T-cell (primary cell): ENCODE measurements at regions not wholly inside any gene's neighbourhood (a gene's known extent, or its start where the extent isn't known, plus 50 kb on each side); places are given as distances from the start of the nearest gene placed in this dataset.

Experiments
- ATAC-seq, 4 experiments: fragments of 200-7000 bp in 3 of 4; fragments of 150-1000 bp in 1 of 4; cut with Tn5 transposase; replicated peaks in 1 of 4; 1 replicate in 3 of 4; 2 replicates in 1 of 4; pipeline ENCODE4 v1.10.0; 2021; ENCODE audit warnings: moderate library complexity in 3 of 4, mild to moderate bottlenecking in 2 of 4, moderate number of reproducible peaks in 1 of 4
- CTCF ChIA-PET, 2 donors: fragments of 300-600 bp; sonication (Branson Sonifier 250); formaldehyde crosslinking; loops; one replicate each; lab custom pipeline; 2022; ENCODE audit warnings: antibody characterized with exemption in 2 of 2; lab: Charles Lee
- POLR2A ChIA-PET, 2 donors: fragments of 300-600 bp; sonication (Branson Sonifier 250); formaldehyde crosslinking; loops; one replicate each; lab custom pipeline; 2022; ENCODE audit warnings: antibody characterized with exemption in 2 of 2; lab: Charles Lee
- DNase-seq, 35 experiments: peaks; one replicate each; pipeline versions ENCODE4 v3.0.0 to v3.0.0-alpha.2; 2013 to 2023
- H3K27ac ChIP-seq: one replicate; pipeline ENCODE4 v1.5.1; 2013; ENCODE audit warnings: low read length
- H3K27me3 ChIP-seq, 2 experiments: replicated peaks in 1 of 2; 1 replicate in 1 of 2; 2 replicates in 1 of 2; pipeline versions ENCODE4 v1.6.1 to v1.7.0; 2013; ENCODE audit warnings: low read length in 1 of 2, mixed read lengths in 1 of 2; ENCODE audit not compliant: control insufficient read depth in 2 of 2, insufficient read depth in 2 of 2; ENCODE audit errors: extremely low read depth in 1 of 2
- H3K36me3 ChIP-seq, 2 donors: 1 replicate in 1 of 2; 2 replicates in 1 of 2; pipeline versions ENCODE4 v1.6.1 to v1.7.0; 2013; ENCODE audit warnings: low read length in 1 of 2; ENCODE audit not compliant: control insufficient read depth in 2 of 2, insufficient read depth in 1 of 2; ENCODE audit errors: extremely low read depth in 1 of 2
- H3K4me1 ChIP-seq, 2 experiments: 1 replicate in 1 of 2; 2 replicates in 1 of 2; pipeline versions ENCODE4 v1.6.1 to v1.7.0; 2013; ENCODE audit warnings: low read length in 2 of 2, mixed read lengths in 1 of 2; ENCODE audit not compliant: insufficient read depth in 2 of 2, control insufficient read depth in 1 of 2; ENCODE audit errors: extremely low read depth in 1 of 2
- H3K4me3 ChIP-seq, 2 donors: 1 replicate in 1 of 2; 2 replicates in 1 of 2; pipeline versions ENCODE4 v1.5.1 to v1.7.0; 2013; ENCODE audit warnings: mild to moderate bottlenecking in 2 of 2, low read length in 1 of 2, moderate library complexity in 1 of 2; ENCODE audit not compliant: control insufficient read depth in 1 of 2; ENCODE audit errors: extremely low read depth in 1 of 2
- H3K9me3 ChIP-seq: 2 replicates; pipeline ENCODE4 v1.7.0; 2013
- H3K27ac Mint-ChIP-seq, 2 donors: one replicate each; pipeline ENCODE4 v1.8.0; 2020 to 2021; ENCODE audit warnings: mild to moderate bottlenecking in 2 of 2, mixed read lengths in 2 of 2
- H3K27me3 Mint-ChIP-seq, 2 donors: one replicate each; pipeline ENCODE4 v1.8.0; 2021 to 2022; ENCODE audit warnings: mixed read lengths in 2 of 2
- H3K36me3 Mint-ChIP-seq: one replicate; pipeline ENCODE4 v1.8.0; 2021; ENCODE audit warnings: mixed read lengths
- H3K4me1 Mint-ChIP-seq, 3 donors: one replicate each; pipeline ENCODE4 v1.8.0; 2020 to 2022; ENCODE audit warnings: mixed read lengths in 3 of 3, mild to moderate bottlenecking in 1 of 3
- H3K4me3 Mint-ChIP-seq, 3 donors: one replicate each; pipeline ENCODE4 v1.8.0; 2020 to 2022; ENCODE audit warnings: mild to moderate bottlenecking in 3 of 3, mixed read lengths in 3 of 3, moderate library complexity in 3 of 3
- H3K9me3 Mint-ChIP-seq, 3 donors: one replicate each; pipeline ENCODE4 v1.8.0; 2020 to 2022; ENCODE audit warnings: mixed read lengths in 3 of 3
- WGBS: methylation state at CpG from one replicate; pipeline ENCODE4 v1.1.5; 2013; ENCODE audit warnings: missing lambda C conversion rate; ENCODE audit not compliant: insufficient coverage; 5-methylcytosine and 5-hydroxymethylcytosine counted together

DNA sequence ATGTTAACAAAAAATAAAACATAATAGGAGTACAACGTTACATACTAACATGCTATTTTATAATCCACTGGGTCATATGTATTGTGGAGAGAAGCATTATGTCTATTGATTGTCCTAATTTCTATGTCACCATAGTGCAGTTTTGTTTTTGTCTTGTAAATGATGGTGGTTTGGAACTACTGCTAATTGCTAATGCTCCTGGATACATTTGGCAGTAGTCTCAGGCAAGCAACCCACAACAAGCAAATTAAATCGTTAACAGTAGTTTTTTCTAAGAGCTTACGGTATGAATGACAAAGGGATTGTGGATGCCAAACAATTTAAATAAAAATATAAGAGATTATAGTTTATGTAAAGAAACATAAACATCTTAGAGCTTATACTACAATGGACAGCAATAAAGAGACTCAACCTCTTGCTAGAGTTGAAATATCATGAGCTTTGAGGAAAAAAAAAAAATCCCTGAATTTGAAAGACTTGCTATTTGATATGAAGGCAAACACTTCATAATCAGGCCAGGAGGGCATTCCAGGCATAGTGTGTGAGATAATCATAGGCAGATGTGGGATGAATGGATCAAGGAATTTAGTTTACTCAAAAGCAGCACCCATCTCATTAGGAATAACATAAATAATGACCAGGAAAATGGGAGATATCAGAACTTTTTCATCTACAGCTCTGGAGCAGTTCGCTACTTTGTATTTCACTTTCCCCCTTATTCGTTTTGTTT lies 181.3 kb downstream of the CCDC59 start:
- CTCF ChIA-PET, result no interaction called here
- WGBS, result no CpG with 5 or more reads among the region's 5 CpGs

GRCh38 chr12:82176026-82176425 lies 182.2 kb downstream of the CCDC59 start:
- H3K27ac Mint-ChIP-seq, result no peak overlapping the region
- no peaks in the 10 kb centered on the region for H3K36me3 ChIP-seq
- H3K27ac ChIP-seq, result no peak overlapping the region
- H3K4me3 ChIP-seq, result no peak overlapping the region
- CTCF ChIA-PET, result no interaction called here
- no peaks in the 10 kb centered on the region for H3K4me1 Mint-ChIP-seq
- ATAC-seq (no peak), DNase-seq (no peak)
- no CpG with 5 or more reads among the region's 4 CpGs for WGBS
- no peaks in the 10 kb centered on the region for H3K27me3 Mint-ChIP-seq
- POLR2A ChIA-PET, result no interaction called here
- no peaks in the 10 kb centered on the region for H3K9me3 ChIP-seq
- H3K4me1 ChIP-seq, result no peaks in the 10 kb centered on the region
- H3K36me3 Mint-ChIP-seq, result no peaks in the 10 kb centered on the region
- H3K4me3 Mint-ChIP-seq, result no peak overlapping the region
- no peaks in the 10 kb centered on the region for H3K9me3 Mint-ChIP-seq
- H3K27me3 ChIP-seq, result no peaks in the 10 kb centered on the region

More for the DNA sequence above, 181.3 kb downstream of the CCDC59 start:
- Histone ChIP-seq H3K36me3 (no peaks in the 10 kb centered on the region), H3K27ac (no peak overlapping the region), H3K4me1 (no peaks in the 10 kb centered on the region), H3K9me3 (no peaks in the 10 kb centered on the region), H3K4me3 (no peak overlapping the region), H3K27me3 (no peaks in the 10 kb centered on the region)
- Mint-ChIP-seq H3K27ac (no peak overlapping the region), H3K9me3 (no peaks in the 10 kb centered on the region), H3K36me3 (no peaks in the 10 kb centered on the region), H3K4me1 (no peaks in the 10 kb centered on the region), H3K27me3 (no peaks in the 10 kb centered on the region), H3K4me3 (no peak overlapping the region)
- ATAC-seq (no peak), DNase-seq (no peak)
- POLR2A ChIA-PET, result no interaction called here

DNA sequence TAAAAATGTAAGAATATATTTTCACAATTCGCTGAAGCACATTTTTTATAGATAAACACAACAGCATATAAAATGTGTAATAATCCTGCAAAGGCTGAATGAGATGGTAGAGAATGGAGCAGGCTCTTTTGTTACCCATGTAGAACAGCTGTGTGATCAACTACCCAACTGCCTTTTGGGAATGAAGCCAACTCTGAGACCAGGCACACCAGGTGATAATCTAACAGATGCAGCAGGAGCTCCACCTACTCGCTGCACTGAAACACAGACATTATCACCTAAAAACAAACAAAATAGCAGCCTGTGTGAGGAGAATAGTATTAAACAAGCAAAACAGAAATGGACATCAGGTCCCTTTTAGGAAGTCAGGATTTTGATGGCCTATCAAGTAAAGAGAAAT lies 183.3 kb downstream of the CCDC59 start:
- Mint-ChIP-seq H3K27ac (no peak overlapping the region), H3K36me3 (no peaks in the 10 kb centered on the region), H3K4me3 (no peak overlapping the region), H3K9me3 (peaks cover 0 to under 1% (median 0%) of the 10 kb centered on the region in 3 donors), H3K4me1 (no peaks in the 10 kb centered on the region), H3K27me3 (no peaks in the 10 kb centered on the region)
- WGBS, result no CpG with 5 or more reads among the region's 2 CpGs
- Histone ChIP-seq H3K9me3 (no peaks in the 10 kb centered on the region), H3K4me1 (no peaks in the 10 kb centered on the region), H3K27ac (no peak overlapping the region), H3K27me3 (no peaks in the 10 kb centered on the region), H3K36me3 (no peaks in the 10 kb centered on the region), H3K4me3 (no peak overlapping the region)
- ChIA-PET POLR2A (no interaction called here), CTCF (no interaction called here)
- DNase-seq (no peak), ATAC-seq (no peak)

GRCh38 chr12:82174383-82174782 lies 183.8 kb downstream of the CCDC59 start:
- ChIA-PET POLR2A (no interaction called here), CTCF (no interaction called here)
- H3K27ac Mint-ChIP-seq, result no peak overlapping the region
- H3K4me1 Mint-ChIP-seq, result no peaks in the 10 kb centered on the region
- Histone ChIP-seq H3K36me3 (no peaks in the 10 kb centered on the region), H3K27ac (no peak overlapping the region), H3K27me3 (no peaks in the 10 kb centered on the region), H3K4me1 (no peaks in the 10 kb centered on the region), H3K4me3 (no peak overlapping the region), H3K9me3 (no peaks in the 10 kb centered on the region)
- H3K4me3 Mint-ChIP-seq, result no peak overlapping the region
- H3K9me3 Mint-ChIP-seq, result peaks cover 0 to 5% (median 0%) of the 10 kb centered on the region in 3 donors
- no peak for DNase-seq
- WGBS, result no CpG with 5 or more reads among the region's 1 CpG
- H3K27me3 Mint-ChIP-seq, result no peaks in the 10 kb centered on the region
- H3K36me3 Mint-ChIP-seq, result no peaks in the 10 kb centered on the region
- ATAC-seq, result no peak

DNA sequence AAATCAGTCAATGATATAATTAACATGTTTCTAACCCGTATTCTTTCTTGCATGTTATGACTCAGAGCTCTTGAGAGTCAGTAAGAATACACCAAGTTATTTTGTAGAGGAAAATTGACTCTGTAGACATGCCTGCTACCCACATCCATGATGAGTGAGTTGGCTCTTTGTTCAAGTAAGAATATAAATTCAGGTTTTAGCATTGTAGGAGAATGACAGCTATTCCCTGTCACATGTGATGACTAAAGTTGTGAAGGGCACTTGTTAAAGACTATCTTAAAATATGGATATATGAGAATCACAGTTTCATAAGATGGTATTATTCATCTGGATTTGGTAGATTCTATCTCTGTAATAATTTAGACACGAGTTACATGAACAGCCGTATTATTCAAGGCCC lies 209.1 kb downstream of the CCDC59 start:
- Histone ChIP-seq H3K4me3 (no peak overlapping the region), H3K4me1 (no peaks in the 10 kb centered on the region), H3K9me3 (no peaks in the 10 kb centered on the region), H3K27me3 (no peaks in the 10 kb centered on the region), H3K36me3 (no peaks in the 10 kb centered on the region), H3K27ac (no peak overlapping the region)
- CTCF ChIA-PET, result no interaction called here
- Mint-ChIP-seq H3K27ac (no peak overlapping the region), H3K36me3 (no peaks in the 10 kb centered on the region), H3K4me3 (no peak overlapping the region), H3K27me3 (no peaks in the 10 kb centered on the region), H3K9me3 (peaks cover 3 to 5% (median 5%) of the 10 kb centered on the region in 3 donors), H3K4me1 (no peaks in the 10 kb centered on the region)
- DNase-seq (no peak), ATAC-seq (no peak)
- no CpG with 5 or more reads among the region's 3 CpGs for WGBS
- POLR2A ChIA-PET, result no interaction called here

- peaks cover 3 to 5% (median 5%) of the 10 kb centered on the region in 3 donors for H3K9me3 Mint-ChIP-seq
- Histone ChIP-seq H3K27me3 (no peaks in the 10 kb centered on the region), H3K4me3 (no peak overlapping the region), H3K36me3 (no peaks in the 10 kb centered on the region), H3K4me1 (no peaks in the 10 kb centered on the region), H3K9me3 (no peaks in the 10 kb centered on the region), H3K27ac (no peak overlapping the region)
- H3K27me3 Mint-ChIP-seq, result no peaks in the 10 kb centered on the region
- DNase-seq (no peak), ATAC-seq (no peak)
- WGBS, result 56% methylated on average over 3 of the region's 3 CpGs
- no peak overlapping the region for H3K4me3 Mint-ChIP-seq
- ChIA-PET CTCF (no interaction called here), POLR2A (no interaction called here)
- no peaks in the 10 kb centered on the region for H3K4me1 Mint-ChIP-seq
- H3K27ac Mint-ChIP-seq, result no peak overlapping the region
- H3K36me3 Mint-ChIP-seq, result no peaks in the 10 kb centered on the region
Measured at GRCh38 chr12:82146740-82147139, 211.4 kb downstream of the CCDC59 start.

DNA sequence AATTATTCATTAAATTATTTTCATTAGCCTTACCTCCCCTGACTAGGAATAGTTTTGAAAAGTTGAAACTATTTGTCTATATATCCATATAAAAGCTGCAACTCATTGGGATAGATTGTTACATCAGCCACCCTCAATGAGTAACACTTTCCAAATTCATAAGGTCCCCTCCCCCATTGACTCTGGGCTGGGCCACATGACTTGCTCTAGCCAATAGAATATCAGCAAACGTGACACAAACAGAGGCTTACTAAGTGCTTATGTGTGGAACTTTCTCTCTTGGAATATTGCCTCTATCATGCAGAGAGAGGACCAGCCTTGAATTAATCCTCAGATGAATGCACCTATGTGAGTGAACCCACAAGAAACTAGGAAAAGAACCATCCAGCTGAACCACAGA lies 213.7 kb downstream of the CCDC59 start:
- H3K4me1 Mint-ChIP-seq, result no peaks in the 10 kb centered on the region
- Histone ChIP-seq H3K36me3 (no peaks in the 10 kb centered on the region), H3K4me3 (no peak overlapping the region), H3K9me3 (no peaks in the 10 kb centered on the region), H3K27ac (no peak overlapping the region), H3K4me1 (no peaks in the 10 kb centered on the region), H3K27me3 (no peaks in the 10 kb centered on the region)
- no CpG with 5 or more reads among the region's 1 CpG for WGBS
- DNase-seq (no peak), ATAC-seq (no peak)
- peaks cover 3 to 5% (median 5%) of the 10 kb centered on the region in 3 donors for H3K9me3 Mint-ChIP-seq
- ChIA-PET CTCF (no interaction called here), POLR2A (no interaction called here)
- no peaks in the 10 kb centered on the region for H3K36me3 Mint-ChIP-seq
- no peak overlapping the region for H3K27ac Mint-ChIP-seq
- no peak overlapping the region for H3K4me3 Mint-ChIP-seq
- no peaks in the 10 kb centered on the region for H3K27me3 Mint-ChIP-seq
